ENCODE measurements at regions not wholly inside any gene's neighbourhood (a gene's known extent, or its start where the extent isn't known, plus 50 kb on each side); places are given as distances from the start of the nearest gene placed in this dataset.

DNA sequence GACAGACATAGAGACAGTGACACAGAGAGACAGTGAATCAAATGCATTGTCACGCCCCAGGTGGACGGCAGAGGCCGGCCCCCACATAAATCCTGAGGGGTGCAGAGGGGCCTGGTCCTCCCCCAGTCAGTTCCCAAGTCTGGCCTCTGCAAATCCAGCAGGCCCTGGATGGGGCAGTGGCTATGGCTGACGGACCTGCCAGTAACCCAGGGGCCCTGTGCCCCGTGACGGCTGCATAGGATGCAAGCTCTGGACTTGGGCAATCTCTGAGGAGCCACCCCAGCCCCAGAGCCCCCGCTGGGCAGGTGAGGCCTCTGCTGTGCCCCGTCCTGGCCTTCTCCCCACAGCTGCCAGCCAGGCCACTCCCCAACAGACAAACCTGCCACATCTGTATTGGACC lies 204.5 kb downstream of the BRD1 start:
- TF ChIP-seq POLR2A (IDR thresholded peaks at IDR 0.05): no peak
- TF ChIP-seq, protein P1, sequence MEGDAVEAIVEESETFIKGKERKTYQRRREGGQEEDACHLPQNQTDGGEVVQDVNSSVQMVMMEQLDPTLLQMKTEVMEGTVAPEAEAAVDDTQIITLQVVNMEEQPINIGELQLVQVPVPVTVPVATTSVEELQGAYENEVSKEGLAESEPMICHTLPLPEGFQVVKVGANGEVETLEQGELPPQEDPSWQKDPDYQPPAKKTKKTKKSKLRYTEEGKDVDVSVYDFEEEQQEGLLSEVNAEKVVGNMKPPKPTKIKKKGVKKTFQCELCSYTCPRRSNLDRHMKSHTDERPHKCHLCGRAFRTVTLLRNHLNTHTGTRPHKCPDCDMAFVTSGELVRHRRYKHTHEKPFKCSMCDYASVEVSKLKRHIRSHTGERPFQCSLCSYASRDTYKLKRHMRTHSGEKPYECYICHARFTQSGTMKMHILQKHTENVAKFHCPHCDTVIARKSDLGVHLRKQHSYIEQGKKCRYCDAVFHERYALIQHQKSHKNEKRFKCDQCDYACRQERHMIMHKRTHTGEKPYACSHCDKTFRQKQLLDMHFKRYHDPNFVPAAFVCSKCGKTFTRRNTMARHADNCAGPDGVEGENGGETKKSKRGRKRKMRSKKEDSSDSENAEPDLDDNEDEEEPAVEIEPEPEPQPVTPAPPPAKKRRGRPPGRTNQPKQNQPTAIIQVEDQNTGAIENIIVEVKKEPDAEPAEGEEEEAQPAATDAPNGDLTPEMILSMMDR (IDR thresholded peaks at IDR 0.05): no peak
- WGBS, 2 donors: 69% methylated on average over 6 of the region's 8 CpGs; no CpG with 5 or more reads in 1 of the 2 donors
- H3K27me3 ChIP-seq: peaks cover 0 to 23% (median 0%) of the 10 kb centered on the region in 4 donors

DNA sequence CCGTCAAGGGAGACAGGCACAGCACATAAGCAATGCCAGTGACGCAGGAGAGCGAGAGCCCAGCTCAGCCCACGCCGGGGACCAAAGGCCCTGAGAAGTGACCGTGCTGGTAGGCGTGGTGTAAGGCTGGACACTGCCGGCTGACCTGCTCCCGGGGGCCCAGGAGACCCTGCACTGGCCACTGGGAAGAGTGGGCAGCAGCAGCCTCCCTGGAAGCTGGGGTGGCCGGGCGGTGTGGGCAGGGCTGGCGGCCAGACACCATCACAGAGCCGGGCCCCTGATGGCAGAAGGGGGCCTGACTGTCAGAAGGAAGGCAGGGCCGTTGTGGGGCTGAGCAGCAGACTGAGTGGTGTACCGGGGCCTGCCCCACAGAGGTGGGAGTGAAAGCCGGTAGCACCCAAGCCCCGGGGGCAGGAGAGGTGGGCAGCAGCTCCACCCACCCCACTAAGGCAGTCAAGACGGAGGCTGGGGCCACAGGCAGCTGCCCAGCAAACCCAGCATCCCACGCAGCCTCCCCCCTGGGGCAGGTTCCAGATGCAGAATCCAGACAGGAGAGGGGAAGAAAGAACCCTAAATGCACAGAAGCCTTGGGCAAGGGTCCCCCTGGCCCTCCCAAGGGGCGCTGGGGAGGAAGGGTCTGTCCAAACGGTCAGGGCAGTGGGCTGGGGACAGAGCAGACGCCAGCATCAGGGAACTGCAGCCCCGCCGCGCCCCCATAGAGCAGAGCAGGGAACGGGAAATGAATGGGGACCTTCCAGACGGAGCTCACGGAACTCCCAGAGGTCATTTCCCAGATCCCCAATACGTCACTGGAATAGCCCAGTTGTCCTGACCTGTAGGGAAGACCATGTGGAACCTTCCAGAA lies 205.2 kb downstream of the BRD1 start:
- Histone ChIP-seq H3K27ac (no peak overlapping the region), H3K4me1 (no peaks in the 10 kb centered on the region), H3K4me3 (no peak overlapping the region), H3K9me3 (no peaks in the 10 kb centered on the region), H3K36me3 (no peaks in the 10 kb centered on the region), H3K27me3 (peaks cover 0 to 23% (median 0%) of the 10 kb centered on the region in 4 donors)
- TF ChIP-seq, protein P1 (IDR thresholded peaks at IDR 0.05): no peak
- no peak for TF ChIP-seq POLR2A (IDR thresholded peaks at IDR 0.05)
- no peak for DNase-seq
- WGBS, 2 donors: 73 to 78% methylated on average over 10 to 12 of the region's 29 CpGs
- intact Hi-C loops (cut with DNase I): no loop called here

More for the DNA sequence above, 204.5 kb downstream of the BRD1 start:
- Histone ChIP-seq H3K4me3 (no peak overlapping the region), H3K36me3 (no peaks in the 10 kb centered on the region), H3K27ac (no peak overlapping the region), H3K9me3 (no peaks in the 10 kb centered on the region), H3K4me1 (no peaks in the 10 kb centered on the region)
- intact Hi-C loops (cut with DNase I): no loop called here
- no peak for DNase-seq

DNA sequence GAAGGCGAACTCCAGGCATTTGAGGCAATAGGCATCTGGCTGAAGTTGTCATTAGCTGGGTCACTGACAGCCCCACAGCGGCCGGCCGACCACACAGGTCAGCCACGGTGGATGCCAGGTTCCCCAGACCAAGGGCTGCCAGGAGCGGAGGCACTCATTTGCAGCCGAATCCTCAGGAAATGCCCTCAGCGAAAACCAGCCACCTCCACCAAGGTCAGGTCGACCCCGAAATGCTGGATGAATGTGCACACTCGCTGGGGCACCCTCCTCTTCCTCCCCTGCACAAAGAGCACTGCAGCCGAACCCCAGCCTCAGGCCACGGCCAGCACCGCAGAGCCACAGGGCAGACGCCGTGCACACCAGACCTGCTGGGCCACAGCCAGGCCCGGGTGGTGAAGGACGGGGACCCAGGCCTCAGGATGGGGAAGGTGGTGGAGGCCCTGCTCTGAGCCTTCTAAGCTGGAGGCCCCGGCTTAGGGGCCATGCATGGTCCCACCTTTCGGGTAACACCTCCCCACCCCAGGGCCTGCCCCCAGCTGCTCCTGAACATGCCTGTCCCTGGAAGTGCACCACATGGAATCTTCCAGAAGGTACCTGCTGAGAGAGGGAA lies 206.0 kb downstream of the BRD1 start:
- Histone ChIP-seq H3K27me3 (peaks cover 0 to 23% (median 0%) of the 10 kb centered on the region in 4 donors), H3K27ac (no peak overlapping the region), H3K9me3 (no peaks in the 10 kb centered on the region), H3K4me3 (no peak overlapping the region), H3K36me3 (no peaks in the 10 kb centered on the region), H3K4me1 (no peaks in the 10 kb centered on the region)
- 59 to 69% methylated on average over 3 to 8 of the region's 20 CpGs for WGBS, 2 donors
- TF ChIP-seq, protein P1 (IDR thresholded peaks at IDR 0.05): no peak
- no peak for TF ChIP-seq POLR2A (IDR thresholded peaks at IDR 0.05)
- intact Hi-C loops (cut with DNase I): no loop called here
- no peak for DNase-seq

DNA sequence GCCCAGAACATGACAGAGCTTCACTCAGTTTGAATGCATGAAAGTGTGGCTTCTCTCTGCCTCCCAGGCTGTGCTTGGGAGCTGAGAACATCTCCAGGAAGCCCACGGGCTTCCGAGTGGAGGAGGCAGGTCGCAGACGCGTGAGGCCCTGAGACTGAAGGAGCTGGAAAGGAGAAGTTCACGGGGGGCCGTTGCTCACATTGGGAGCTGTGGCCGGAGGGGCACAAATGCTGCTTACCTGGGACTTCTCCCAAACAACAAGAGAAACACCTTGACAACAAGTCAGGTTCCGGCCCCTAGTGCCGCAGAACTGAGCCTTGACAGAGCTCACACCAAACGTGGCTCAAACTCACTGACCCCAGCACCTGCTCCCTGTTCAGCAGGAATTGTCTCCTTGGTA lies 207.0 kb downstream of the BRD1 start:
- intact Hi-C loops (cut with DNase I): no loop called here
- H3K4me1 ChIP-seq: no peaks in the 10 kb centered on the region
- 75 to 90% methylated on average over 9 of the region's 11 CpGs for WGBS, 2 donors
- no peak for TF ChIP-seq POLR2A (IDR thresholded peaks at IDR 0.05)
- TF ChIP-seq, protein P1 (IDR thresholded peaks at IDR 0.05): no peak
- DNase-seq: no peak
- no peaks in the 10 kb centered on the region for H3K36me3 ChIP-seq
- H3K9me3 ChIP-seq: no peaks in the 10 kb centered on the region
- no peak overlapping the region for H3K27ac ChIP-seq
- peaks cover 0 to 23% (median 0%) of the 10 kb centered on the region in 4 donors for H3K27me3 ChIP-seq
- no peak overlapping the region for H3K4me3 ChIP-seq

DNA sequence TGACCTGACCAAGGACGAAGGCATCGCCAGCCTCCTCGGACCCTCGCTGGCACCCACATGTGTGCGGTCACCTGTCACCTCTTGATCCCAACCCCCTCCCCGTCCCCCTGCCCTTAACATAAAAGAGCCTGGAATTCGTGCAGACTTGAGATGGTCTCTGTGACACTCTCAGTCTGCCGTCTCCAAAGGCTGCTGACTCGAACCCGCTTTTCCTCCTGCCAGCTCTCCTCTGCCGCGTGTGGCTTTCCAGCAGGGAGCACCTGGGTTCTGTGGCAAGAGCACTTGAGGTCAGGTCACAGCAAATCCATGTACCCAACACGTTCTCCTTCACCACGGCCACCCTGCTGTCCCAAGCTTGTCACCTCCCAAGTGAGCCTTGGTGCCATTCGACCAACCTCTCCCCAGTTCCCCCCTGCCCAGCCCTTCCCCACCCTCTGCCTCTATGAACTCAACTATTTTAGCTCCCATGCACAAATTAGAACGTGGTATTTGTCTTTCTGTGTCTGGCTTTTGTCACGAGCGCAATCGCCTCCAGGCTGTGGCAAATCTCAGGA lies 207.6 kb downstream of the BRD1 start:
- peaks cover 0 to 23% (median 0%) of the 10 kb centered on the region in 4 donors for H3K27me3 ChIP-seq
- intact Hi-C loops (cut with DNase I): no loop called here
- H3K4me1 ChIP-seq: no peaks in the 10 kb centered on the region
- no peak overlapping the region for H3K27ac ChIP-seq
- no peak for DNase-seq
- H3K36me3 ChIP-seq: no peaks in the 10 kb centered on the region
- no peaks in the 10 kb centered on the region for H3K9me3 ChIP-seq
- H3K4me3 ChIP-seq: no peak overlapping the region
- TF ChIP-seq POLR2A (IDR thresholded peaks at IDR 0.05): no peak
- TF ChIP-seq, protein P1 (IDR thresholded peaks at IDR 0.05): no peak
- 67 to 76% methylated on average over 18 to 19 of the region's 19 CpGs for WGBS, 2 donors

All from esophagus squamous epithelium (tissue), 5 donors.